HepG2 (cell line): ENCODE measurements at regions not wholly inside any gene's neighbourhood (a gene's known extent, or its start where the extent isn't known, plus 50 kb on each side); places are given as distances from the start of the nearest gene placed in this dataset.

Experiments
- ATAC-seq: fragments of 200-7000 bp; cut with Tn5 transposase; 3 replicates; pipeline ENCODE4 v1.9.1; 2020; ENCODE audit warnings: mild to moderate bottlenecking, moderate library complexity
- BruUV-seq: library from RNA; stranded (reverse); fragments of 400-500 nt; replicated peaks from 2 replicates; lab custom pipeline; 2021; lab: Mats Ljungman, UMichigan
- CTCF ChIA-PET: fragments of 300-600 bp; formaldehyde crosslinking; extraction: SDS; loops from one replicate; lab custom pipeline; 2021; ENCODE audit warnings: low total read pairs, inconsistent platforms, low intra/inter-chr PET ratio; lab: Yijun Ruan, JAX
- POLR2A ChIA-PET: fragments of 350-600 bp; sonication (Branson Sonifier 250); formaldehyde crosslinking; loops from one replicate; lab custom pipeline; 2020; ENCODE audit warnings: antibody characterized with exemption, inconsistent platforms; lab: Yijun Ruan, JAX
- DNase-seq: peaks from one replicate; pipeline ENCODE4 v3.0.0-alpha.2; 2015; ENCODE audit warnings: low spot score
- FAIRE-seq: peaks from 3 replicates; lab custom pipeline; 2011; peaks lifted over from hg19 to GRCh38; lab: Jason Lieb, UNC
- H2AFZ ChIP-seq: one replicate; pipeline ENCODE4 v1.6.1; 2011; ENCODE audit warnings: low read length, inconsistent platforms
- H3K27ac ChIP-seq: fragments of 300-600 bp; 3 replicates; pipeline ENCODE4 v1.8.0; 2011; ENCODE audit warnings: mixed run types, mild to moderate bottlenecking, mixed read lengths, low read length, inconsistent platforms; ENCODE audit not compliant: insufficient read depth; ENCODE audit errors: extremely low read length
- H3K27me3 ChIP-seq, 2 experiments: fragments of 200-600 bp in 1 of 2; 2 replicates in 1 of 2; 3 replicates in 1 of 2; pipeline versions ENCODE4 v1.6.0 to v1.8.0; 2011; ENCODE audit warnings: low read length in 2 of 2, mild to moderate bottlenecking in 2 of 2, moderate library complexity in 2 of 2, inconsistent platforms in 1 of 2; ENCODE audit not compliant: insufficient read depth in 2 of 2, control insufficient read depth in 1 of 2
- H3K36me3 ChIP-seq, 2 experiments: fragments of 200-600 bp in 1 of 2; replicated peaks in 1 of 2; 2 replicates in 1 of 2; 3 replicates in 1 of 2; pipeline versions ENCODE4 v1.5.1 to v1.8.0; 2011; ENCODE audit warnings: low read length in 2 of 2, inconsistent platforms in 1 of 2; ENCODE audit not compliant: insufficient read depth in 2 of 2, control insufficient read depth in 1 of 2
- H3K4me1 ChIP-seq: 2 replicates; pipeline ENCODE4 v1.5.1; 2012; ENCODE audit warnings: low read length, inconsistent platforms; ENCODE audit not compliant: insufficient read depth
- H3K4me2 ChIP-seq: 2 replicates; pipeline ENCODE4 v1.6.0; 2011; ENCODE audit warnings: low read depth, low read length, inconsistent platforms
- H3K4me3 ChIP-seq, 3 experiments: fragments of 200-600 bp in 1 of 3; sonication (generic), shearing (Covaris generic) in 1 of 3; replicated peaks in 1 of 3; 2 replicates each; pipeline ENCODE4 v1.5.1; 2011 to 2016; ENCODE audit warnings: low read length in 3 of 3, inconsistent platforms in 2 of 3, low read depth in 2 of 3, mild to moderate bottlenecking in 2 of 3, control low read depth in 1 of 3, mixed read lengths in 1 of 3; ENCODE audit not compliant: insufficient read depth in 1 of 3
- H3K79me2 ChIP-seq: one replicate; pipeline ENCODE4 v1.6.1; 2011; ENCODE audit warnings: low read length, inconsistent platforms; ENCODE audit not compliant: insufficient read depth
- H3K9ac ChIP-seq: 2 replicates; pipeline ENCODE4 v1.6.0; 2011; ENCODE audit warnings: mild to moderate bottlenecking, low read depth, low read length, inconsistent platforms; ENCODE audit not compliant: insufficient read depth
- H3K9me3 ChIP-seq: 2 replicates; pipeline ENCODE4 v1.5.1; 2012; ENCODE audit warnings: mild to moderate bottlenecking, low read length
- H4K20me1 ChIP-seq: 2 replicates; pipeline ENCODE4 v1.6.0; 2011; ENCODE audit warnings: inconsistent platforms, mild to moderate bottlenecking, low read length, moderate library complexity; ENCODE audit not compliant: insufficient read depth
- GPN1 ChIP-seq: sonication (generic); formaldehyde crosslinking; IDR thresholded peaks from 2 replicates; pipeline ENCODE4 v1.5.1; 2020; ENCODE audit warnings: missing genetic modification reagents, borderline replicate concordance
- HCFC1 ChIP-seq: fragments of 150-350 bp; IDR thresholded peaks from 2 replicates; pipeline ENCODE4 v1.6.1; 2014; ENCODE audit warnings: low read depth, low read length
- IRF1 ChIP-seq: sonication (generic); formaldehyde crosslinking; IDR thresholded peaks from 2 replicates; pipeline ENCODE4 v1.4.0; 2020; ENCODE audit warnings: low read depth, mild to moderate bottlenecking, missing genetic modification reagents
- PRMT3 ChIP-seq: sonication (generic); formaldehyde crosslinking; IDR thresholded peaks from 2 replicates; pipeline ENCODE4 v1.8.1; 2022; ENCODE audit warnings: low read depth, mild to moderate bottlenecking, moderate library complexity, missing genetic modification reagents, borderline replicate concordance
- STAT6 ChIP-seq: sonication (generic); formaldehyde crosslinking; IDR thresholded peaks from 2 replicates; pipeline ENCODE4 v1.4.0; 2020; ENCODE audit warnings: missing genetic modification reagents, mild to moderate bottlenecking, borderline replicate concordance
- ZBTB8A ChIP-seq: sonication (generic); formaldehyde crosslinking; IDR thresholded peaks from 2 replicates; pipeline ENCODE4 v1.4.0; 2020; ENCODE audit warnings: mild to moderate bottlenecking, low read depth, missing genetic modification reagents, borderline replicate concordance
- ZNF768 ChIP-seq: sonication (generic); formaldehyde crosslinking; IDR thresholded peaks from 2 replicates; pipeline ENCODE4 v1.4.0; 2020; ENCODE audit warnings: missing genetic modification reagents
- WGBS: methylation state at CpG from one replicate; pipeline ENCODE4 v1.1.6; 2017; ENCODE audit warnings: low lambda C conversion rate; 5-methylcytosine and 5-hydroxymethylcytosine counted together
- in situ Hi-C: cut with HindIII; loops from 2 replicates; pipeline ENCODE4 v1.10.0; 2017; ENCODE audit warnings: low pct_unique_long_range_greater_than_20kb; ENCODE audit not compliant: extremely low pct_ligation_motif_present
- intact Hi-C: fragments of 100-400 bp; cut with micrococcal nuclease; formaldehyde crosslinking; loops from one replicate; pipeline ENCODE4 v1.10.0; 2022; ENCODE audit not compliant: unreplicated experiment

DNA sequence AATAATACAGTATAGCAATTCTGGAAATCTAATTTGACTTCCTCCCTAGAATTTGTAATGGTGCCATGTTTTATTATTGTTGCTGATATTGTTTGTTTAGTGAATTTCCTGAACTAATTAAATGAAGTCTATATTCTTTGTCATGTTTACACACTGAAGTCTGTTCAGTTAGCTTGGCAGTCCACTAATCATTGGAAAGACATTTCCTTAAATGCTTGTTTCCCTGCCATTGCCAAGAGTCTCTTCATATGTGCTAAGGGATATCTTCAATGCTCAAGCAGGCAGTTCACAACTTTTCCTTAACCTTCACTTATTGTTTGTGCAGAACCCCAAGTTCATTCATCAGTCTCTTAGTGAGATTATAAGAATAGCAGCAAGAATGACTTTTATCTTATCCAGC is 755.3 kb downstream of the INHBA start (continued):
- TF ChIP-seq PRMT3 (CRISPR knock-in tag), result no peak

GRCh38 chr7:40946549-40946948 is 756.3 kb downstream of the INHBA start:
- Histone ChIP-seq H3K27me3 (no peaks in the 10 kb centered on the region), H2AFZ (no peak overlapping the region), H3K4me2 (no peak overlapping the region), H3K9ac (no peak overlapping the region), H3K4me3 (no peak overlapping the region), H3K27ac (no peak overlapping the region), H3K9me3 (peaks cover 29% of the 10 kb centered on the region), H3K36me3 (no peaks in the 10 kb centered on the region), H4K20me1 (no peaks in the 10 kb centered on the region), H3K79me2 (no peaks in the 10 kb centered on the region), H3K4me1 (no peaks in the 10 kb centered on the region)
- intact Hi-C loops (no loop called here), in situ Hi-C loops (no loop called here)
- CTCF ChIA-PET, result no interaction called here
- no peak for FAIRE-seq
- no peak for TF ChIP-seq IRF1 (CRISPR knock-in tag)
- no peak for TF ChIP-seq STAT6 (CRISPR knock-in tag)
- no peak for TF ChIP-seq ZNF768 (CRISPR knock-in tag)
- TF ChIP-seq ZBTB8A (CRISPR knock-in tag), result no peak
- no peak for TF ChIP-seq GPN1 (CRISPR knock-in tag)
- no peak for TF ChIP-seq HCFC1
- no peak for ATAC-seq
- BruUV-seq, result no TSS peak
- WGBS, result 3% methylated on average over 1 of the region's 1 CpG
- POLR2A ChIA-PET, result no interaction called here
- no peak for DNase-seq
